Suppressor macrophage (primary cell): ENCODE measurements at regions not wholly inside any gene's neighbourhood (a gene's known extent, or its start where the extent isn't known, plus 50 kb on each side); places are given as distances from the start of the nearest gene placed in this dataset.

Source experiments
- DNase-seq, 4 experiments: peaks; one replicate each; pipeline ENCODE4 v3.0.0-alpha.2; 2020 to 2022

GRCh38 chr14:40476005-40476404, 1043.8 kb upstream of the FBXO33 start:
- DNase-seq, result no peak

GRCh38 chr14:40467969-40468368, 1035.7 kb upstream of the FBXO33 start:
- no peak for DNase-seq

GRCh38 chr14:40464531-40464930, 1032.3 kb upstream of the FBXO33 start:
- DNase-seq, result no peak

- DNase-seq, result no peak
These were observed 1031.7 kb upstream of the FBXO33 start for GRCh38 chr14:40463886-40464285.

- DNase-seq, result no peak
These were observed 1020.4 kb upstream of the FBXO33 start for GRCh38 chr14:40452674-40453073.

GRCh38 chr14:40447017-40447416, 1014.8 kb upstream of the FBXO33 start:
- no peak for DNase-seq

- no peak for DNase-seq
These were observed 1012.8 kb upstream of the FBXO33 start for GRCh38 chr14:40445020-40445419.

- DNase-seq, result no peak
These were observed 1004.3 kb upstream of the FBXO33 start for GRCh38 chr14:40436551-40436950.

- peak in 3 of 4 experiments; percentile 7 to 34 (median 8) for DNase-seq
These were observed 985.7 kb upstream of the FBXO33 start for GRCh38 chr14:40417777-40418401.

GRCh38 chr14:40416565-40416964, 984.3 kb upstream of the FBXO33 start:
- DNase-seq, result no peak

- no peak for DNase-seq
These were observed 982.2 kb upstream of the FBXO33 start for GRCh38 chr14:40414386-40414785.

- DNase-seq, result no peak
These were observed 980.9 kb upstream of the FBXO33 start for GRCh38 chr14:40413136-40413535.

GRCh38 chr14:40410708-40411107, 978.5 kb upstream of the FBXO33 start:
- no peak for DNase-seq

GRCh38 chr14:40402957-40403356, 970.7 kb upstream of the FBXO33 start:
- no peak for DNase-seq

GRCh38 chr14:40398981-40399380, 966.7 kb upstream of the FBXO33 start:
- DNase-seq, result no peak

- no peak for DNase-seq
These were observed 962.6 kb upstream of the FBXO33 start for GRCh38 chr14:40394634-40395340.

GRCh38 chr14:40393143-40393542, 960.9 kb upstream of the FBXO33 start:
- DNase-seq, result no peak

GRCh38 chr14:40386433-40386832, 954.2 kb upstream of the FBXO33 start:
- no peak for DNase-seq

- DNase-seq, result no peak
These were observed 942.0 kb upstream of the FBXO33 start for GRCh38 chr14:40374221-40374620.

- DNase-seq, result no peak
These were observed 938.8 kb upstream of the FBXO33 start for GRCh38 chr14:40371011-40371410.

GRCh38 chr14:40368314-40368713, 936.1 kb upstream of the FBXO33 start:
- no peak for DNase-seq

GRCh38 chr14:40367717-40368116, 935.5 kb upstream of the FBXO33 start:
- DNase-seq, result no peak

GRCh38 chr14:40365305-40365704, 933.1 kb upstream of the FBXO33 start:
- no peak for DNase-seq

- DNase-seq, result no peak
These were observed 930.6 kb upstream of the FBXO33 start for GRCh38 chr14:40362856-40363255.

GRCh38 chr14:40354754-40355153, 922.5 kb upstream of the FBXO33 start:
- DNase-seq, result no peak
